Glutamatergic neuron (in vitro differentiated cells): ENCODE measurements at regions not wholly inside any gene's neighbourhood (a gene's known extent, or its start where the extent isn't known, plus 50 kb on each side); places are given as distances from the start of the nearest gene placed in this dataset.

Experiments used
- DNase-seq: peaks from one replicate; pipeline ENCODE4 v3.0.0; 2022
- H3K27ac Mint-ChIP-seq: one replicate; pipeline ENCODE4 v1.8.0; 2020; ENCODE audit warnings: mild to moderate bottlenecking, mixed read lengths, inconsistent platforms; ENCODE audit not compliant: unreplicated experiment
- H3K27me3 Mint-ChIP-seq: one replicate; pipeline ENCODE4 v1.8.0; 2020; ENCODE audit warnings: mild to moderate bottlenecking, moderate library complexity, mixed read lengths, inconsistent platforms; ENCODE audit not compliant: unreplicated experiment
- H3K36me3 Mint-ChIP-seq: one replicate; pipeline ENCODE4 v1.8.0; 2020; ENCODE audit warnings: mild to moderate bottlenecking, mixed read lengths, inconsistent platforms; ENCODE audit not compliant: unreplicated experiment
- H3K4me1 Mint-ChIP-seq: one replicate; pipeline ENCODE4 v1.8.0; 2020; ENCODE audit warnings: mild to moderate bottlenecking, low read depth, mixed read lengths, inconsistent platforms; ENCODE audit not compliant: unreplicated experiment
- H3K4me3 Mint-ChIP-seq: one replicate; pipeline ENCODE4 v1.8.0; 2020; ENCODE audit warnings: mild to moderate bottlenecking, mixed read lengths, inconsistent platforms; ENCODE audit not compliant: unreplicated experiment
- H3K9me3 Mint-ChIP-seq: one replicate; pipeline ENCODE4 v1.8.0; 2020; ENCODE audit warnings: mild to moderate bottlenecking, moderate library complexity, mixed read lengths, inconsistent platforms; ENCODE audit not compliant: unreplicated experiment
- TF ChIP-seq, protein P1 (sequence below): fragments of 200-600 bp; sonication (generic); IDR thresholded peaks from one replicate; pipeline ENCODE4 v1.5.0; 2021; ENCODE audit not compliant: partially characterized antibody, unreplicated experiment

- TF ChIP-seq, protein P1, sequence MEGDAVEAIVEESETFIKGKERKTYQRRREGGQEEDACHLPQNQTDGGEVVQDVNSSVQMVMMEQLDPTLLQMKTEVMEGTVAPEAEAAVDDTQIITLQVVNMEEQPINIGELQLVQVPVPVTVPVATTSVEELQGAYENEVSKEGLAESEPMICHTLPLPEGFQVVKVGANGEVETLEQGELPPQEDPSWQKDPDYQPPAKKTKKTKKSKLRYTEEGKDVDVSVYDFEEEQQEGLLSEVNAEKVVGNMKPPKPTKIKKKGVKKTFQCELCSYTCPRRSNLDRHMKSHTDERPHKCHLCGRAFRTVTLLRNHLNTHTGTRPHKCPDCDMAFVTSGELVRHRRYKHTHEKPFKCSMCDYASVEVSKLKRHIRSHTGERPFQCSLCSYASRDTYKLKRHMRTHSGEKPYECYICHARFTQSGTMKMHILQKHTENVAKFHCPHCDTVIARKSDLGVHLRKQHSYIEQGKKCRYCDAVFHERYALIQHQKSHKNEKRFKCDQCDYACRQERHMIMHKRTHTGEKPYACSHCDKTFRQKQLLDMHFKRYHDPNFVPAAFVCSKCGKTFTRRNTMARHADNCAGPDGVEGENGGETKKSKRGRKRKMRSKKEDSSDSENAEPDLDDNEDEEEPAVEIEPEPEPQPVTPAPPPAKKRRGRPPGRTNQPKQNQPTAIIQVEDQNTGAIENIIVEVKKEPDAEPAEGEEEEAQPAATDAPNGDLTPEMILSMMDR = no peak
- Mint-ChIP-seq H3K27me3 (no peaks in the 10 kb centered on the region), H3K27ac (no peak overlapping the region), H3K36me3 (no peaks in the 10 kb centered on the region), H3K4me1 (peaks cover 3% of the 10 kb centered on the region), H3K4me3 (no peak overlapping the region), H3K9me3 (peaks cover 1% of the 10 kb centered on the region)
- DNase-seq = no peak
These were observed 206.8 kb downstream of the TINAG start for GRCh38 chr6:54515013-54515412.

- Mint-ChIP-seq H3K4me3 (no peak overlapping the region), H3K27ac (no peak overlapping the region), H3K36me3 (no peaks in the 10 kb centered on the region), H3K4me1 (peaks cover 6% of the 10 kb centered on the region), H3K27me3 (no peaks in the 10 kb centered on the region), H3K9me3 (peaks cover 2% of the 10 kb centered on the region)
- TF ChIP-seq, protein P1 = no peak
- no peak for DNase-seq
These were observed 207.5 kb downstream of the TINAG start for GRCh38 chr6:54515713-54516112.

DNA sequence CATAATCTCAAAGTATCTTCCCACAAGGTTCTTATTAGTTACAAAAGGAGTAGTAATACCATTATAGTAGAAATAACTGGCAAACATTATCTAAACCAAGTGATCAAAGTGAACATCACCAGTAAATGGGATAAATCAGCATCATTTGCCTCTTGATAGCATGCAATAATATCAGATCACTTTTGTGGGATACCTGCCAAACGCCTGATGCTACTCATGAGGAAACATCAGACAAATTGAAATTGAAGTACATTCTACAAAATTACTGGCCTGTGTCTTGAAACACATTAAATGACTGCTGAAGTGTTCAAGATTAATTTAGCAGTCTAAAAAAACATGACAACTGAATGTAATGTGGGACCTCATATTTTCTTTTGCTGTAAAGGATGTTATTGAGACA is 208.1 kb downstream of the TINAG start:
- Mint-ChIP-seq H3K4me1 (peaks cover 6% of the 10 kb centered on the region), H3K9me3 (peaks cover 2% of the 10 kb centered on the region), H3K36me3 (no peaks in the 10 kb centered on the region), H3K27ac (no peak overlapping the region), H3K27me3 (no peaks in the 10 kb centered on the region), H3K4me3 (no peak overlapping the region)
- TF ChIP-seq, protein P1 = no peak
- DNase-seq = no peak

GRCh38 chr6:54519161-54519560 is 210.9 kb downstream of the TINAG start:
- Mint-ChIP-seq H3K27ac (no peak overlapping the region), H3K27me3 (no peaks in the 10 kb centered on the region), H3K4me3 (no peak overlapping the region), H3K36me3 (no peaks in the 10 kb centered on the region), H3K9me3 (peaks cover 2% of the 10 kb centered on the region), H3K4me1 (peaks cover 6% of the 10 kb centered on the region)
- TF ChIP-seq, protein P1 = no peak
- no peak for DNase-seq

DNA sequence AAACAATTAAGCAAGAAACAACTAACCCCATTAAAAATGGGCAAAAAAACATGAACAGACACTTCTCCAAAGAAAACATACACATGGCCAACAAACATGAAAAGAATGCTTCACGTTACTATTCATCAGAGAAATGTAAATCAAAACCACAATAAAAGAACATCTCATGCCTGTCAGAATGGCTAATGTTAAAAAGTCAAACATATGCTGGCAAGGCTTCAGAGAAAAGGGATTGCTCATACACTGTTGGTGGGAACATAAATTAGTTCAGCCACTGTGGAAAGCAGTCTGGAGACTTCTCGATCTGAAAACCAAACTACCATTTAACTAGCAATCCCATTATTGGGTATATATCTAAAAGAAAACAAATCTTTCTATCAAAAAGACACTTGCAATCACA is 217.5 kb downstream of the TINAG start:
- H3K9me3 Mint-ChIP-seq = peaks cover 2% of the 10 kb centered on the region
- H3K4me3 Mint-ChIP-seq = no peak overlapping the region
- peaks cover under 1% of the 10 kb centered on the region for H3K4me1 Mint-ChIP-seq
- no peak overlapping the region for H3K27ac Mint-ChIP-seq
- H3K36me3 Mint-ChIP-seq = no peaks in the 10 kb centered on the region
- TF ChIP-seq, protein P1 = no peak
- no peaks in the 10 kb centered on the region for H3K27me3 Mint-ChIP-seq
- DNase-seq = no peak
